ENCODE measurements at regions not wholly inside any gene's neighbourhood (a gene's known extent, or its start where the extent isn't known, plus 50 kb on each side); places are given as distances from the start of the nearest gene placed in this dataset.
"Not testable (repeated sequence)": the region's sequence is repeated elsewhere in the genome, so short reads cannot be mapped to it uniquely, and the experiment has no call there.

DNA sequence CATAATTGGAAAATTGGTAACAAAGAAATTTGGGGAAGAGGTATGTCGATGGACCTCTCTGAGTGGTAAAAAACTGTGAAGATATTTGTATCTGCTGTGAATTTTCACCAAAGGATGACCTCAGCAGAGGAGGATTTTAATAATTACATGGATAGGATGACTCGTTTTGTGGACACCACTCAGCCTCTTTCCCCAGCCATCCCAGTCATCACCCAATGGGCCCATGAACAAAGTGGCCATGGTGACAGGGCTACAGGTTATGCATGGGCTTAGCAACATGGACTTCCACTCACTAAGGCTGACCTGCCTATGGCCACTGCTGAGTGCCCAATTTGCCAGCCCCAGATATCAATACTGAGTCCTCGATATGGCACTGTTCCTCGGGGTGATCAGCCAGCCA lies 577.5 kb upstream of the FBXO33 start:
- Histone ChIP-seq H3K4me1 (ENCODE audit: control insufficient read depth, extremely low read depth, insufficient read depth, low read length) (no peaks in the 10 kb centered on the region), H3K9me3 (ENCODE audit: control insufficient read depth, insufficient read depth, low read depth, low read length) (no peaks in the 10 kb centered on the region), H2AFZ (ENCODE audit: low read length) (no peak overlapping the region), H3K79me2 (ENCODE audit: control insufficient read depth, insufficient read depth, low read length) (no peaks in the 10 kb centered on the region), H3K4me3 (replicated peaks in 1 of 4; ENCODE audit: control extremely low read depth in 1 of 4, insufficient read depth in 1 of 4, low read depth in 3 of 4, low read length in 4 of 4) (no peak overlapping the region), H3K4me2 (ENCODE audit: extremely low read depth, insufficient read depth, low read length) (no peak overlapping the region), H3K27me3 (ENCODE audit: control insufficient read depth, insufficient read depth, low read length) (no peaks in the 10 kb centered on the region), H3K27ac (ENCODE audit: insufficient read depth, low read length) (no peak overlapping the region), H3K9ac (ENCODE audit: insufficient read depth, low read length) (no peak overlapping the region), H4K20me1 (ENCODE audit: control insufficient read depth, extremely low read depth, insufficient read depth, low read length) (no peaks in the 10 kb centered on the region), H3K36me3 (ENCODE audit: control insufficient read depth, insufficient read depth, low read length) (no peaks in the 10 kb centered on the region)
- no peak for DNase-seq (ENCODE audit: low read depth in 2 of 2)
- TF ChIP-seq EZH2 (IDR thresholded peaks at IDR 0.05; ENCODE audit: low read length, missing control alignments): no peak
- TF ChIP-seq, protein P1, sequence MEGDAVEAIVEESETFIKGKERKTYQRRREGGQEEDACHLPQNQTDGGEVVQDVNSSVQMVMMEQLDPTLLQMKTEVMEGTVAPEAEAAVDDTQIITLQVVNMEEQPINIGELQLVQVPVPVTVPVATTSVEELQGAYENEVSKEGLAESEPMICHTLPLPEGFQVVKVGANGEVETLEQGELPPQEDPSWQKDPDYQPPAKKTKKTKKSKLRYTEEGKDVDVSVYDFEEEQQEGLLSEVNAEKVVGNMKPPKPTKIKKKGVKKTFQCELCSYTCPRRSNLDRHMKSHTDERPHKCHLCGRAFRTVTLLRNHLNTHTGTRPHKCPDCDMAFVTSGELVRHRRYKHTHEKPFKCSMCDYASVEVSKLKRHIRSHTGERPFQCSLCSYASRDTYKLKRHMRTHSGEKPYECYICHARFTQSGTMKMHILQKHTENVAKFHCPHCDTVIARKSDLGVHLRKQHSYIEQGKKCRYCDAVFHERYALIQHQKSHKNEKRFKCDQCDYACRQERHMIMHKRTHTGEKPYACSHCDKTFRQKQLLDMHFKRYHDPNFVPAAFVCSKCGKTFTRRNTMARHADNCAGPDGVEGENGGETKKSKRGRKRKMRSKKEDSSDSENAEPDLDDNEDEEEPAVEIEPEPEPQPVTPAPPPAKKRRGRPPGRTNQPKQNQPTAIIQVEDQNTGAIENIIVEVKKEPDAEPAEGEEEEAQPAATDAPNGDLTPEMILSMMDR (conservative IDR thresholded peaks at IDR 0.05 in 1 of 2, IDR thresholded peaks at IDR 0.05 in 1 of 2; ENCODE audit: low read depth in 1 of 2, low read length in 2 of 2): no peak

DNA sequence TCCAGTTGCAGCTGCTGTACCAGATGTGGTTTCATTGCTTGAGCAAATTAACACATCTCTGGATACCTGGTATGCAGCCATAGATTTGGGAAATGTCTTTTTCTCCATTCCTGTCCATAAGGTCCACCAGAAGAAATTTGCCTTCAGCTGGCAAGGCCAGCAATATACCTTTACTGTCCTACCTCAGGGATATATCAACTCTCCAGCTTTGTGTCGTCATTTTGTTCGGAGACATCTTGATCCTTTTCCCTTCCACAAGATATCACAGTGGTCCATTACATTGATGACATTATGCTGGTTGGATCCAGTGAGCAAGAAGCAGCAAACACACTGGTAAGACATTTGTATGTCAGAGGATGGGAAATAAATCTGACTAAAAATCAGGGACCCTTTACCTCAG lies 576.1 kb upstream of the FBXO33 start:
- not testable (repeated sequence) for H3K4me3 ChIP-seq (replicated peaks in 1 of 4; ENCODE audit: control extremely low read depth in 1 of 4, insufficient read depth in 1 of 4, low read depth in 3 of 4, low read length in 4 of 4); H3K4me1 ChIP-seq (ENCODE audit: control insufficient read depth, extremely low read depth, insufficient read depth, low read length); H3K27ac ChIP-seq (ENCODE audit: insufficient read depth, low read length); H2AFZ ChIP-seq (ENCODE audit: low read length); H4K20me1 ChIP-seq (ENCODE audit: control insufficient read depth, extremely low read depth, insufficient read depth, low read length); H3K4me2 ChIP-seq (ENCODE audit: extremely low read depth, insufficient read depth, low read length); H3K79me2 ChIP-seq (ENCODE audit: control insufficient read depth, insufficient read depth, low read length); H3K36me3 ChIP-seq (ENCODE audit: control insufficient read depth, insufficient read depth, low read length); DNase-seq (ENCODE audit: low read depth in 2 of 2); H3K9me3 ChIP-seq (ENCODE audit: control insufficient read depth, insufficient read depth, low read depth, low read length); H3K9ac ChIP-seq (ENCODE audit: insufficient read depth, low read length); H3K27me3 ChIP-seq (ENCODE audit: control insufficient read depth, insufficient read depth, low read length)

DNA sequence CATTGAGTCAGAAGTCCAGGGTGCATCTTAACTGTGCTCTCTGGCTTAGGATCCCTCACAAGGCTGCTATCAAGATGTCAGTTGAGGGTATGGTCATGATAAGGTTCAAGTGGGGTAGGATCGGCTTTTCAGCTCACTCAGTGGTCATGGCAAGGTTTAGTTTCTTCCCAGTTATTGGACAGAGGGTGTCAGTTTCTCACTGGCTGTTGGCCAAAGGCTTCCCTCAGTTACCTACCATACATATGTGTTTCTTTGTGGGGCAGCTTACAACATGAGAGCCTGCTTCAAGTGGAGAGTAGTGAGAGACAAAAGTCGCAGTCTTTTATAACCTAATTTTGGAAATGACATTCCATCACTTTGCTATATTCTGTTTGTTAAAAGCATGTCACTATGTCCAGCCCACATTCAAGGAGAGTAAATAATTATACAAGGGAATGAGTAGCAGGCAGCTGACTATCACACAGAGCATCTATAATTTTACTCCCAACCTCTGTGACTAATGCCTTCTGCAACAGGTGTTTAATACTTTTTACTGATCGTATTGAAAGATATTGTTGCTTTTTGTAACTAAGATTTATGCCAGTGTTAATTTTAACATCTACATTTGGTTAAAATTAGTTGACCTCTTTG lies 572.8 kb upstream of the FBXO33 start:
- Histone ChIP-seq H3K4me1 (ENCODE audit: control insufficient read depth, extremely low read depth, insufficient read depth, low read length) (no peaks in the 10 kb centered on the region), H4K20me1 (ENCODE audit: control insufficient read depth, extremely low read depth, insufficient read depth, low read length) (no peaks in the 10 kb centered on the region), H2AFZ (ENCODE audit: low read length) (no peak overlapping the region), H3K9me3 (ENCODE audit: control insufficient read depth, insufficient read depth, low read depth, low read length) (no peaks in the 10 kb centered on the region), H3K9ac (ENCODE audit: insufficient read depth, low read length) (no peak overlapping the region), H3K36me3 (ENCODE audit: control insufficient read depth, insufficient read depth, low read length) (no peaks in the 10 kb centered on the region), H3K4me2 (ENCODE audit: extremely low read depth, insufficient read depth, low read length) (no peak overlapping the region), H3K27me3 (ENCODE audit: control insufficient read depth, insufficient read depth, low read length) (no peaks in the 10 kb centered on the region), H3K4me3 (replicated peaks in 1 of 4; ENCODE audit: control extremely low read depth in 1 of 4, insufficient read depth in 1 of 4, low read depth in 3 of 4, low read length in 4 of 4) (no peak overlapping the region), H3K79me2 (ENCODE audit: control insufficient read depth, insufficient read depth, low read length) (no peaks in the 10 kb centered on the region), H3K27ac (ENCODE audit: insufficient read depth, low read length) (no peak overlapping the region)
- no peak for DNase-seq (ENCODE audit: low read depth in 2 of 2)
- no peak for TF ChIP-seq EZH2 (IDR thresholded peaks at IDR 0.05; ENCODE audit: low read length, missing control alignments)
- TF ChIP-seq, protein P1 (conservative IDR thresholded peaks at IDR 0.05 in 1 of 2, IDR thresholded peaks at IDR 0.05 in 1 of 2; ENCODE audit: low read depth in 1 of 2, low read length in 2 of 2): no peak

All from fibroblast of lung (primary cell).